Esophagus squamous epithelium (tissue), 5 donors: ENCODE measurements at regions not wholly inside any gene's neighbourhood (a gene's known extent, or its start where the extent isn't known, plus 50 kb on each side); places are given as distances from the start of the nearest gene placed in this dataset.
"Not testable (repeated sequence)": the region's sequence is repeated elsewhere in the genome, so short reads cannot be mapped to it uniquely, and the experiment has no call there.

Experiments used
- DNase-seq: peaks from one replicate; lab custom pipeline; 2025; lab: John Stamatoyannopoulos, UW
- H3K27ac ChIP-seq, 4 donors: fragments of 200-600 bp; sonication (generic); one replicate each; pipeline ENCODE4 v1.5.1; 2016 to 2019; ENCODE audit warnings: mild to moderate bottlenecking in 1 of 4
- H3K27me3 ChIP-seq, 4 donors: fragments of 200-600 bp; sonication (generic); 1 replicate in 3 of 4; 2 replicates in 1 of 4; pipeline versions ENCODE4 v1.5.1 to v1.6.0; 2017 to 2021; ENCODE audit warnings: antibody characterized with exemption in 1 of 4
- H3K36me3 ChIP-seq, 3 donors: fragments of 200-600 bp; sonication (generic); one replicate each; pipeline ENCODE4 v1.5.1; 2016 to 2019
- H3K4me1 ChIP-seq, 3 donors: fragments of 200-600 bp; sonication (generic); one replicate each; pipeline ENCODE4 v1.5.1; 2017 to 2019
- H3K4me3 ChIP-seq, 4 donors: fragments of 200-600 bp; sonication (generic); 1 replicate in 3 of 4; 2 replicates in 1 of 4; pipeline ENCODE4 v1.5.1; 2016 to 2019; ENCODE audit warnings: mild to moderate bottlenecking in 2 of 4, moderate library complexity in 1 of 4
- H3K9me3 ChIP-seq, 3 donors: fragments of 200-600 bp; sonication (generic); one replicate each; pipeline ENCODE4 v1.5.1; 2016 to 2019
- CTCF ChIP-seq, 6 experiments: fragments of 450-650 bp in 4 of 6; fragments of 200-600 bp in 2 of 6; sonication (generic) in 2 of 6; IDR thresholded peaks; one replicate each; pipeline ENCODE4 v1.5.1; 2016 to 2019; ENCODE audit warnings: antibody characterized with exemption in 6 of 6, mild to moderate bottlenecking in 4 of 6, moderate library complexity in 4 of 6
- POLR2A ChIP-seq, 4 donors: fragments of 450-650 bp; IDR thresholded peaks; one replicate each; pipeline ENCODE4 v1.6.1; 2017; ENCODE audit warnings: antibody characterized with exemption in 4 of 4, mild to moderate bottlenecking in 4 of 4, moderate library complexity in 3 of 4
- WGBS, 2 donors: methylation state at CpG; one replicate each; pipeline ENCODE4 v1.1.5; 2018; 5-methylcytosine and 5-hydroxymethylcytosine counted together
- intact Hi-C: fragments of 100-400 bp; cut with DNase I; formaldehyde crosslinking; loops from one replicate; pipeline ENCODE4 v1.15.0; 2022
- donor health status: DM: yes; HTN: yes; CAD: no.

GRCh38 chrX:26915064-26915463 is 548.1 kb downstream of the PPP4R3C start:
- 33 to 45% methylated on average over 2 of the region's 2 CpGs for WGBS, 2 donors
- intact Hi-C loops = no loop called here
- no peak for DNase-seq
- H3K27me3 ChIP-seq = no peaks in the 10 kb centered on the region
- H3K27ac ChIP-seq = no peak overlapping the region
- H3K4me1 ChIP-seq = no peaks in the 10 kb centered on the region
- no peak for TF ChIP-seq CTCF (IDR thresholded peaks at IDR 0.05)
- no peak for TF ChIP-seq POLR2A (IDR thresholded peaks at IDR 0.05)
- H3K36me3 ChIP-seq = no peaks in the 10 kb centered on the region
- no peaks in the 10 kb centered on the region for H3K9me3 ChIP-seq
- no peak overlapping the region for H3K4me3 ChIP-seq

GRCh38 chrX:26914232-26914631 is 548.9 kb downstream of the PPP4R3C start:
- H3K4me1 ChIP-seq = no peaks in the 10 kb centered on the region
- no peaks in the 10 kb centered on the region for H3K36me3 ChIP-seq
- H3K27me3 ChIP-seq = no peaks in the 10 kb centered on the region
- no peak overlapping the region for H3K4me3 ChIP-seq
- H3K27ac ChIP-seq = no peak overlapping the region
- no peaks in the 10 kb centered on the region for H3K9me3 ChIP-seq
- 27 to 34% methylated on average over 2 of the region's 2 CpGs for WGBS, 2 donors
- DNase-seq = no peak
- intact Hi-C loops = no loop called here
- no peak for TF ChIP-seq CTCF (IDR thresholded peaks at IDR 0.05)
- no peak for TF ChIP-seq POLR2A (IDR thresholded peaks at IDR 0.05)

GRCh38 chrX:26911785-26912184 is 551.4 kb downstream of the PPP4R3C start:
- intact Hi-C loops, H3K4me1 ChIP-seq, DNase-seq, H3K4me3 ChIP-seq, H3K27me3 ChIP-seq, H3K36me3 ChIP-seq, H3K27ac ChIP-seq, H3K9me3 ChIP-seq: not testable (repeated sequence)
- 42% methylated on average over 2 of the region's 3 CpGs; no CpG with 5 or more reads in 1 of the 2 donors for WGBS, 2 donors

- Histone ChIP-seq H3K27ac (no peak overlapping the region), H3K4me1 (no peaks in the 10 kb centered on the region), H3K36me3 (no peaks in the 10 kb centered on the region), H3K4me3 (no peak overlapping the region), H3K9me3 (no peaks in the 10 kb centered on the region), H3K27me3 (no peaks in the 10 kb centered on the region)
- TF ChIP-seq CTCF (IDR thresholded peaks at IDR 0.05) (no peak), POLR2A (IDR thresholded peaks at IDR 0.05) (no peak)
- intact Hi-C loops = no loop called here
- 25 to 40% methylated on average over 2 of the region's 2 CpGs for whole genome bisulfite sequencing, 2 donors
- no peak for DNase-seq
These were observed 553.4 kb downstream of the PPP4R3C start for GRCh38 chrX:26909728-26910127.

GRCh38 chrX:26908218-26908617 is 554.9 kb downstream of the PPP4R3C start:
- Histone ChIP-seq H3K9me3 (no peaks in the 10 kb centered on the region), H3K4me1 (no peaks in the 10 kb centered on the region), H3K27me3 (no peaks in the 10 kb centered on the region), H3K27ac (no peak overlapping the region), H3K36me3 (no peaks in the 10 kb centered on the region), H3K4me3 (no peak overlapping the region)
- intact Hi-C loops = no loop called here
- WGBS, 2 donors = 38 to 63% methylated on average over 1 of the region's 1 CpG
- TF ChIP-seq POLR2A (IDR thresholded peaks at IDR 0.05) (no peak), CTCF (IDR thresholded peaks at IDR 0.05) (no peak)
- DNase-seq = no peak

GRCh38 chrX:26889574-26889973 is 573.6 kb downstream of the PPP4R3C start:
- Histone ChIP-seq H3K27me3 (no peaks in the 10 kb centered on the region), H3K9me3 (no peaks in the 10 kb centered on the region), H3K4me1 (no peaks in the 10 kb centered on the region), H3K36me3 (no peaks in the 10 kb centered on the region), H3K4me3 (no peak overlapping the region), H3K27ac (no peak overlapping the region)
- 50 to 69% methylated on average over 3 of the region's 3 CpGs for WGBS, 2 donors
- TF ChIP-seq POLR2A (IDR thresholded peaks at IDR 0.05) (no peak), CTCF (IDR thresholded peaks at IDR 0.05) (no peak)
- no peak for DNase-seq
- intact Hi-C loops = no loop called here
